Smooth muscle cell of the brain vasculature (primary cell): ENCODE measurements at regions not wholly inside any gene's neighbourhood (a gene's known extent, or its start where the extent isn't known, plus 50 kb on each side); places are given as distances from the start of the nearest gene placed in this dataset.
"Not testable (repeated sequence)": the region's sequence is repeated elsewhere in the genome, so short reads cannot be mapped to it uniquely, and the experiment has no call there.

Experiments
- DNase-seq: peaks from one replicate; pipeline ENCODE4 v3.0.0-alpha.2; 2012; ENCODE audit warnings: low read depth, low spot score

DNA sequence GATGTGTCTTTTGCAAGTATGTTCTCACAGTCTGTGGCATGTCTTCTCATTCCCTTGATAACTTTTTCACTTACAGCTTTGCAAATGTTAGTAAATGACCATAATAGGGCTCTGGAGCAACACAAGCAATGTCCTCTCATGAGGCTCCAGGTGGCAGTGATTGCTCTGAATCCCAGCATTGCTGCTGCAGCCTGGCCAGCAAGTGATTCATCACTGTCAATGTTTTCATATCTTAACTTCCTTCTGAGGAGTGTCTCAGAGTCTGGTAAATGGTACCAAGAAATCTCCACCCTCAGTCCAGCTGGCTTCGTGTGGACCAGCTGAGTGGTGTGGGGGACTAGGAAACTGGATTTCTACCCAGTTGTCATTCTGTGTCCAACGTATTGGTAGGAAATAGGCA is 139.6 kb downstream of the MYLK4 start:
- DNase-seq, result no peak

DNA sequence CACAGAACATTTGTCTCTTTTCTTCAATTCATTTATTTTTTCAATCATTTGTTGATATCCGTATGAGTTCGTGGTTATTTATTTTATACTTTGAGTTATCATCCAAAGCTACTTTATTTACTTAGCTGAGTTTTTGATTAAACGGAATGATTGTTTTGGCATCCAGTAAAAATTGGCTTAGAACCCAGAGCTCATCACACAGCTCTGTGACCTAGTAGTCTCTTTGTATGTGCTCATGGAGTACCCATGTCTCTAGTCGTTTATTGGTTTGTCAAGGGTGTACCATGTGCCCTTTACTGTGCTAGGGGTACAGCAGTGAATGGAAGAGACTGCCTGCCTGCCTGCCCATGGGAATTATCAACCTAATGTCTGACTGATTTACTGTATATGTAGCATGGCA is 142.2 kb downstream of the MYLK4 start:
- DNase-seq, result no peak

DNA sequence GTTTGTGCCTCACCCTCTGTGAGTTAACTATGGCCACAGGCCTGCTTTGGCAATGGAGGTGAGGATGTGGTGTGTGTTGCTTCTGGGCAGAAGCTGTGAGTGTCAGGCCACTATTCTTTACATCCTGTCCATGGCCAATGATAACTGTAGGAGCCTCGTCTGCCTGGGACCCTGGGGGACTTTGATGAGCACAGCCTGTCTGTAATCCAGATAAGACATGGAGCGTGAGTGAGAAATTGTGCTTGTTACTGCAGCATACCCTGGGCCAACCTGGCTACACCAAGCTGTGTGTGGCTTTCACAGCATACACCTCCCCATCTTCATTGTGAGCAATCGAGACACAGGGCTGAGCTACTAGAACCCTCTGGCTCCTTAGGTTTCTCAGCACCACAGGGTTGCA is 150.4 kb downstream of the MYLK4 start:
- no peak for DNase-seq

DNA sequence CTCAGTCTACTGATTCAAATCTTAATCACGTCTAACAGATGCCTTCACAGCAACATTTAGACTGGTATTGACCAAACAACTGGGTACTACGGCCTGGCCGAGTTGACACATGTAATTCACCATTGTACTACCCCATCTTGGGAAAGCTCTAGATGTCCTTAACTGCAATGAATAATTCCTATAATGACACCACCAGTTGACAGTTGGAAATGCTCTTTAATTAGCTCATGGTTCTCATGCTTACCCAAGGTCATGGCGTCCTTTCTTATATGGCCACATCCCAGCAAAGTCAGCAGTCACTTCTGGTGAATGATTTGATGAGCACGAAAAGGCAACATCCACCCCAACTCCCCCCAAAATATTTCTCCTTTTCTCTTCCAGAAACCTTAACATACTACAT is 150.9 kb downstream of the MYLK4 start:
- no peak for DNase-seq

DNA sequence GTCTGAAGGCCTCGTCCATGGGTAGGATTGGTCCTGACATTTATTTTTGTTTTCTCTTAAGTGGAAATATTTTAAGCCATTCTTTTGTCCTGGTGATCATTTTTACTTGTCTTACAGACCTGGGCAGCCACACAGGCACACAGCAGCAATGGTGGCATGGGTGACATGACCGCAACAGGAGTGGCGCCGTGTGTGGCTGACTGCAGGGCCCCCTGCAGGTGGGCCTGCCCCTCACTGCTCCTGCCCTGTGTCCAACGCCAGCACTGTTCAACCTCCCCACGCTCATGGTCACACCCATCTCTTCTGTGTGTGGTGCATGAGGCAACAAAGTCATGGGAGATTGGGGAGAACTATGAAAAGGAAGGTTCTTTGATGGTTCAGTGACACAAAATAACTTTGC is 151.9 kb downstream of the MYLK4 start:
- no peak for DNase-seq

DNA sequence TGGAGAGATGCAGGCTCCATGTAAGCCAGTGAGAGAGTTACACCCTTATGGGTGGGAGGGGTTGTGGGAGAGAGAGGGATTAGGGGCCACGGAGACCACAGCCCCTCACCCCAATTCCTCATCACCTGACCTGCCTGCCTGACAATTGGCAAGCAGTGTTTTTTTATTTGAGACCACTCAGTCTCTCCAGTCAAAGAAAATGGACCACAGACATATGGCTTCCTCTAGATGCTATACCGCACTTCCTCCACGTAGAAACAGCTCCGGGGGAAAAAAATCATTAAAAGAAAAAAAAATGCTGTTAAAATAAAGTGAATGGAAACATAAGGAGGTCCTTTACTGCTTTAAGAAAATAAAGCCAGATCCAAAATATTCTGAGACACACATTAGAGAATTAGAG is 152.7 kb downstream of the MYLK4 start:
- DNase-seq, result no peak

DNA sequence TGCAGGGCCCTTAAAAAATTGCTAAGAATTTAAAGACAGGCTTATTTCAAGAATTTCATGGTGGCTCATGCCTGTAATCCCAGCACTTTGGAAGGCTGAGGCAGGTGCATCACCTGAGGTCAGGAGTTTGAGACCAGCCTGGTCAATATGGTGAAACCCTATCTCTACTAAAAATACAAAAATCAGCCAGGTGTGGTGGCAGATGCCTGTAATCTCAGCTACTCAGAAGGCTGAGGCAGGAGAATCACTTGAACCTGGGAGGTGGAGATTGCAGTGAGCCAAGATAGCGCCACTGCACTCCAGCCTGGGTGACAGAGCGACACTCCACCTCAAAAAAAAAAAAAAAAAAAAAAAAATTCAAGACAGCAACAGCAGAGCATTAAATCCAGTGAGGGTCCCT is 153.3 kb downstream of the MYLK4 start:
- DNase-seq, result not testable (repeated sequence)

DNA sequence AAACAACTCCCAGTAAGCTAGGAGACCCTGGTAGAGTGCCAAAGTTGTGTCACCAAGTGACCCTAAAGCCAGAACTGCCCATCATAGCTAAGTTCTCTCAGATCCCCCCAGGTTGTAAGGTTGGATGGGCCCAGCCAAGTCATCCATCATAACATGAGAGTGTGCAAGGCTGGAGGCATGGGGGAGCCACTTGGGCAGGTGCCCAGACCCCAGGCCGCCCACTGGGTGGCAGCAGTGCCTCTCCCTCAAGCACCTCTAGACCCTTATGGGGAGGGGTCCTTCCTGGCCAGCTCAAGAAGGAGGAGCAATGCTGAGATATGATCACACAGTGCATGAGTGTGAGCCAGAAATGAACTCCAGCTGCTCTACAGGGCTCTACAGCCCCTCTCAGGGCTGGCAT is 154.5 kb downstream of the MYLK4 start:
- no peak for DNase-seq

DNA sequence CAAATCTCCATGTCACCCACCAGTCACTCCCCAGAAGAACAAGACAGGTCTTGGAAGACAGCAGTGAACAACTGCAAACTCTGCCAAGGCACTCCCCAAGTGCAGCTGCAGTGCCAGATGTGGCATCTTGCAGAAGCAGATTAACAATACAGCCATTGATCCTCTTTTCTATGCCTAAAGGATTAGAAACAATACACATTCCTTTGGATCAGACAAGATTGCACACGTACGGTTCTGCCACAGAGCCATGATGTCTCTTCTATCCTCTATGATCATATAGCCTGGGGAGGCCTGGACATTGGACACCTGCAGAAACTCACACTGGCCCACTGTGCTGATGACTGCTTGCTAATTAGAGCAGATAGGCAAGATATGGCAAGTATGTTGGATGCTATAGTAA is 155.9 kb downstream of the MYLK4 start:
- DNase-seq, result no peak

DNA sequence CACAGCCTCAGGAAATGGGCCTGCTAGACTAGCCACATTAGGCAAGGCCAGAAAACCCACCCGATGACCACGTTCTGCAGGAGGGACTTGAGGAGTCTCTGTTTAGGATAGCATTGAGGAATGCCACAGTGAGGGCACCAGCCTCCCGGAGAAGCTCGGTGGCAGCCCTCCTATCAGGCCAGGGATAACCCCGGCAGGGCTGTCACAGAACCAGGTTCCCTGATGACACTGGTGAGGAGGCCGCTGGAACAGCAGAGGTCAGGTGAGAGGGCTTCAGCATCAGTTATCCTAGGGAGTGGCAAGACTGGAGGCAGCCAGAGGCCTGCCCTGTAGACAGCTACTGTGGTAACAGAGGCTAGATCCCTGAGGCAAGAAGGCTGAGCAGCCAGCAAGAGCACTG is 157.6 kb downstream of the MYLK4 start:
- DNase-seq, result no peak

DNA sequence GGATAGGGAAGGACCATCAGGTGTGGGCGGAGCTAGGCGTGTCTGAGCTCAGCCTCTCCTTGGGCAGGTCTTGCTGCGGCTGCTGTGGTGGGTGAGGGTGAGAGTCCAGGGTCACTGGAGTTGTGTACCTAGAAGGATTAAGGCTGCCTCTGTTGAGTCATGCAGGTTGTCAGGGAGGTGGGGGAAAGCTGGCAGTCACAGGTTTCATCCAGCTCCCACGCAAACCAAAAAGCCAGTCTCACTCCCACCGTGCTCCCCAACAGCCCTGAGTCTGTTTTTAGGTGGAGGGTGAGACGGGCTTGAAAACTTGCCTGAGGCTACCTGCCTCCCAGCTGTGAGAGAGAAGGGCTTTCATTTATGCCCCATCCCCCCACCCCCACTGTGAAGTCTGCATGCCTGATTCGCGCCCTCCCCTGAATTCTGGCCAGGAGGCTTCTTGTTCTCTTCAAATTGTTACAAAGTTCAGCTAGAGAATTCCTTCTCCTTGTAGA is 161.5 kb downstream of the MYLK4 start:
- no peak for DNase-seq

DNA sequence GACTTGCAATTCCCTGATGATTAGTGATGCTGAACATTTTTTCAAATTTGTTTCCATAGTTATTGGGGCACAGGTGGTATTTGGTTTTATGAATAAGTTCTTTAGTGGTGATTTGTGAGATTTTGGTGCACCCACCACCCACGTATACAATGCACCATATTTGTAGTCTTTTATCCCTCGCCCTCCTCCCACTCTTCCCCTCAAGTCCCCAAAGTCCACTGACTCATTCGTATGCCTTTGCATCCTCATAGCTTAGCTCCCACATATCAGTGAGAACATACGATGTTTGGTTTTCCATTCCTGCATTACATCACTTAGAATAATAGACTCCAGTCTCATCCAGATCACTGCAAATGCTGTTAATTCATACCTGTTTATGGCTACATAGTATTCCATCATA is 167.3 kb downstream of the MYLK4 start:
- no peak for DNase-seq

DNA sequence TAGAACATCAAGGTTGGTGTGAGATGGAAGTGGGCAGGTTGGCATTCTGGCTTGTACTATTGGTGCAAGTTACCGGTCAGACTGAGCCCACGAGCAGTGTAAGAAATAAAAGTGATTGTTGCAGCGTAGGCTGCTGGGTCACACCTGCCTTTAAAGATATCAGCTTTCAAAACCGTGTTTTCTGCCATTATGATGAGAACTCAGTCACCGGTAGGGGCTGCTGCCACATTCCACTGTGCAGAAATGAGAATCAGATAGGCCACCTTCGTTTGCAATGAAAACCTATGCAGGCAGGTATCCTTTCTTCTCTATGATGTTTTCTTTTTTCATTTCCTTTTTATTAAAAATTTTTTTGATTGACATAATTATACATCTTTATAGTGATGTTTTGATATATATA is 168.5 kb downstream of the MYLK4 start:
- no peak for DNase-seq

DNA sequence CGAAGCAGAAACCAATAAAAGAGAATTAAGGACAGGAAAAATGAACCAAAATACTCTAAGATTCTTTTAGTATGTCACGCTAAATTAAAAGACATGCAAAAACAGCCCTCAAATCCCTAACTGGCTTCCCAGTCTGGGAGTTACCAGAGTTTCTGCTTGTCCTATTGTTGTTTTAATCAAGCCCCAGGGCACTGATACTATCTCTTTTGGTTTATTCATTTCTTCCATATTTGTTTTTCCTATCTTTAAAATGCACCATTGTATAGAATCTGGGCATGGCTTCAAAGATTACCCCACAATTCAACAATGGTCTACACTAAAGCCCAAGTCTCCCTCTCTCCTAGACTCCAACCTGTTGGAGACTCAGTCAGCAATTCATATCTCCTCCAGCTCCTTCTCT is 169.1 kb downstream of the MYLK4 start:
- no peak for DNase-seq

DNA sequence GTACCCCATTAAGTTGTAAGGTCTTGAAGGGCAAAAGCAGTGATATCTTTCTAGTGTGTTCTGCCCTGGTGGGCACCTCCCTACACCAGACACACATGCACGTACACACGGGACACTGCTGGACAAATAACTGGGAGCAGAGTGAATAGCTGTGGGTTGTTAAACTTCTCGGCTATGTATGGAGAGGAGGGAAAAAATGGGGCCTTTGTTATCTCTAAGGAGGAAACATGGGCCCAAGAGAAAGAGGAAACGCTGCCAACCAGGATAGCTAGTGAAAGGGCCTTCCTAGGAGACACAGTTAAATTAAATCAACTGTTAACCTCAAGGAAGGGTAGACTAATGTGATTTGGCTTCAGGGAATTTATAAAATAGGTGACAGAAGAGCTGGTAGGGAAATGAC is 169.7 kb downstream of the MYLK4 start:
- DNase-seq, result no peak

DNA sequence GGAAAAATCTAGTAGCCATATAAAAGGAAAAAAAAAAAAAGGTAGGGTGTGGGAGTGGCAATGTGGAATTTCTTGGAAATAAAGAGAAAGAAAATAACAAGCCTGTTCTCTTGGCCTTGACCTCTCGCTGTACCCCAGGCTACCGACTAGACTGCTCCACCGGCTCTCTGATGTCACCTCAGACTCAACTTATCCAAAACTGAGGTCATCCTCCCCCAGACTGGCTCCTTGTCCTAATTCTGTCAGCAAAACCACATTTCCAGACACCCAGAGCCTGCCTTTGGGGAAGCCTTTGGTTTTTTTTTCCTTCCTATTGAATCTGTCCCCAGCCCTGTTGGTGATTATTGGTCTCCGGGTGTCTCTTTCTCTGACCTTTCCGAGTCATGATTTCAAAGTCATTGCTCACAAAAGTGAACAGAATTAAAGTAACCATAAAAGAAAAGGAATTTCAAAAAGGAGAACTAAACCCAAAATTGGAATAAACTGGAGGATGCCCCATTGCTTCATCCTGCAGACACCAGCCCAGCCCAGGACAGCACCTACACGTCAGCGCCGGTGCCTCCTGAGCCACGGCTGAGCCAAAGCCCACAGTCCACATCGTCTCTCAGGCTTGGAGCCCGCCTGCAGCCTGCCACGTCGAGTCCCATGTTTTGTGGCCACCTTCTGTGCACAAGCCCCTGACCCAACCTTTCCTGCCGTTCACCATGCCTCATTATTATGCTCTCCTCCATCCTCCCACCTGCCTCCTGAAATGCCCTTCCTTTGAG is 170.7 kb downstream of the MYLK4 start:
- no peak for DNase-seq

DNA sequence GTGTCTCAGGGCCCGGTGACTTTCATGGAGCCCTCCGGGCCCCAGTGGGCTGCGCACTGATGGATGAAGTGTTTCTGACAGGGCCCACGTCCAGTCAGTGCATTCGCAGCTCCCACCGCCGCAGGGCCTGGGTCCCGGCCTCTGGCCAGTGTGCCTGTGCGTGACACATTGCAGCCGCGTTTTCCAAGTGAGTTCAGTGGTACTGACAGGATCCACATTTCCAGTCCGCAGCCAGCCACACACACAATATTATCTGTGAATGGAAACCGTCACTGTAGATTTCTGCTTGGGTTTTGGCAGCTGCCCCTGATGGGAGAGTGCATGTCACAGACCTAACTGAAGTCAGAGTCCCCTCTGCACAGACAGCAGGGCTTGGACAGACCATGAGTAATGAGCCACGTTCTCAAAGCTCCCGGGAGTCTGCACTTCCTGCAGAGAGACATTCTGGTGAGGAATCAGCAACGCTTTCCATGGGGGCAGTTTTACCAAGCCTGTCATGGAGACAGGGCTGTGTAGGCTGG is 171.4 kb downstream of the MYLK4 start:
- no peak for DNase-seq

DNA sequence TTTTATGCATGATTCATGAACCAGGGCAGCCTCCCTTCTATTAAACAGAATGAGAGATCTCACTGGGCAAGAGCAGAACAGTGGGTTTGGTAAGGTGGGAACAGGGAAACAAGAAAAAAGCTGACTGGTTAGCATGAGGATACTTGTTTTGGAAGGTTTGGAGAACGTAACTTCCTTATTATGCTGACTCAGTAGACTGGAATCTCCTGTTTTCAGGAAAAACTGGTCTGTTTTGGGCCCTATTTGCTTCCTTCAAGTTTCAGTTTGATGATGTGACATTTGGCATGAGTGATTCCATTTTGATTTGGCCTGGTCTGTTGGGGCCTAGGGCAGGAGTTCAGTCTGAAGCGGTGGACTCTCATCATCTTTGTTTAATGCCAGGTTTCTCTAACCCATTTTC is 172.0 kb downstream of the MYLK4 start:
- DNase-seq, result no peak

DNA sequence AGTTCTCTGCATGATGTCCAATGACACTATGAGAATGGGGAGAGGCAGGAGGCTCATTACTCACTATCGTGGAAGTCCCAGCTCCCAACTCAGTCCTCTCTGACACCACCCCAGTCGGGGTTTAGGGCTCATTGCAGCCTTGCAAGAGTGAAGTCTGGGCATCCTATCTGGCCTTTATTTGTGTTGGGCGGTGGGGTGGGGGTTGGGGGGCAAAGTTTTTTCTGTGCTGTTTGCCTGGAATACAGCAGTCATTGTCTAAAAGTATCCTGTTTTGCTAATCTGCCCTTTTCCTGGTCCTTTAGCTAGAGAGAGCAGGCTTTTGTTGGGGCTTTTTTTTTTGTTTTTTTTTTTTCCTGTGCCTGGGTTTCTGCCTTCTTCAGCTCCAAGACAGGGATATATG is 174.2 kb downstream of the MYLK4 start:
- no peak for DNase-seq

DNA sequence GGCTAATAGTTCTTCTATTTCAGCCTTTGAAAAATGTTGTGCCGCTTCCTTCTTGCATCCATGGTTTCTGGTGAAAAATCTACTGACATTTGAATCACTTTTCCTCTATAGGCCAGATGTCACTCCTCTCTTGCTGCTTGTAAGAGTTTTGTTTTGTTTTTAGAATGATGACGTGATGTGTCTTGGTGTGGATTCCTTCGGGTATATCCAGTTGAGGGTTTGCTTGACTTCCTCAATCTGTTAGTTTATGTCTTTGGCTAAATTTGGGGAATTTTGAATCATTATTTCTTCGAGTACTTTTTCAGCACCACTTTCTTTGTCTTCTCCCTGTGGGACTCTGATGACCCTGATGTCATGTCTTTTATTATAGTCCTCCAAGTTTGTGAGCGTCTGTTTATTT is 175.5 kb downstream of the MYLK4 start:
- no peak for DNase-seq

DNA sequence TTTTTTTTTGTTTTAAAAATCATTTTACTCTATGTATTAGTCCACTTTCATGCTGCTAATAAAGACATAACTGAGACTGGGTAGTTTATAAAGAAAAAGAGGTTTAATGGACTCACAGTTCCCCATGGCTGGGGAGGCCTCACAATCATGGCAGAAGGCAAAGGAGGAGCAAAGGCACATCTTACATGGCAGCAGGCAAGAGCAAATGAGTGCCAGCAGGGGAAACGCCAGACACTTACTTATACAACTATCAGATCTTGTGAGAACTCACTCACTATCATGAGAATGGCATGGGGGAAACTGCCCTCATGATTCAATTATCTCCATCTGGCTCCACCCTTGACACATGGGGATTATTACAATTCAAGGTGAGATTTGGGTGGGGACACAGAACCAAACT is 181.3 kb downstream of the MYLK4 start:
- DNase-seq, result not testable (repeated sequence)

DNA sequence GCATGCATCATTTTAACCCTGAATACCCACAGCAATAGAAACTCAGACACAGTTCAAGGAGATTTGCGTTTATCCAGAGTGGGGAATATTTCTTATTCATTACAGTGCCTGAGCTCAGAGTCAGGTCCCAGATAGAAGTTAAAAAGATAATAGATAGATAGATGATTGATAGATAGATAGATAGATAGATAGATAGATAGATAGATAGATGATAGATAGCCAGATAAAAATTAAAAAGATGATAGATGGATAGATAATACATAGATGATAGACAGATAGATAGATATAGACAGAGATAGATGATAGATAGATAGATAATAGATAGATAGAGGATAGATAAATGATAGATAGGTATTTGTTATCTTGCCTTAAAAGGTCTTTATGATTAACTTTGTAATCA is 184.7 kb downstream of the MYLK4 start:
- no peak for DNase-seq

DNA sequence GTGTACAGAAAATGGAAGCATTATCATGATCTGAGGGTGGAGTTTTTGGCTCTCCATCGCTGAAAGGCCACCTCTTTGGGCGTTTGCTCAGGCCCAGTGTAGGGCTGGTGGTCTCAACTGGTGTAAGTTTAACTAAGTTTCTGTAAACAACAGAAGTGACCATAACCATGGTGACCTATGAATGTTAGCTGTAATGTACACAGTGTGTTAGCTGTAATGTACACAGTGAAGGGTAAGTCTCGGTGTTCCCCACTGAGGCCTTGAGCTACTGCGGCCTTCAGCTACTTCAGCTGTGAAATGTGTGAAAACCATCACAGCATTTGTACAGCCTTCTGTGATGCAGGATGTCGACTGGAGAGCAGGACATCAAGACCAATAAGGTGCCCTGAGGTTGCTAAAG is 185.2 kb downstream of the MYLK4 start:
- no peak for DNase-seq

DNA sequence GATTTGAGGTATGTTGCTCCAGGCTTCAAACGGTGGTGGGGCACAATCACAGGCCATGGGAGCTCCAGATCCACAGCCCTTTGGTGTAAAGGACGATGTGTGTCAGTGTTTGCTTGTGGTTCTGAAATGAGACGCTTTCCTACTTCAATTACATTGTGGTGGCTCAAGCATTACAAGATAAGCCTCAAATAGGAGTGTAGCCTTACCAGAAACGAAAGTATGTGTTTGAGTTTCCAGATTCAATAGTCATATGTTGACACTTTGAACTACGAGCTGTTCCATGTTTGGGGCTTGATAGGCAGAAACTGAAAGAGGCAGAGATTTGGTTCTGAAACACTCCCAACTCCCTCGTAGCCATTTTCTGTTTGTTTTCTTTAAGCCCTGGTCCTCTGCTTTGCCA is 187.1 kb downstream of the MYLK4 start:
- DNase-seq, result no peak
